Stomach (tissue), 8 donors: ENCODE measurements at regions not wholly inside any gene's neighbourhood (a gene's known extent, or its start where the extent isn't known, plus 50 kb on each side); places are given as distances from the start of the nearest gene placed in this dataset.

Experiments used
- DNase-seq, 2 donors: peaks; one replicate each; pipeline versions ENCODE4 v3.0.0 to v3.0.0-alpha.2; 2013 to 2019
- H3K27ac ChIP-seq, 5 donors: fragments of 200-600 bp in 4 of 5; sonication (generic) in 4 of 5; one replicate each; pipeline ENCODE4 v1.5.1; 2013 to 2019; ENCODE audit warnings: mild to moderate bottlenecking in 1 of 5, moderate library complexity in 1 of 5
- H3K27me3 ChIP-seq, 3 donors: fragments of 200-600 bp; sonication (generic); one replicate each; pipeline ENCODE4 v1.5.1; 2017 to 2019; ENCODE audit warnings: mixed run types in 1 of 3
- H3K36me3 ChIP-seq, 4 donors: fragments of 200-600 bp; sonication (generic); 1 replicate in 3 of 4; 2 replicates in 1 of 4; pipeline ENCODE4 v1.5.1; 2016 to 2019
- H3K4me1 ChIP-seq, 4 donors: fragments of 200-600 bp; sonication (generic); one replicate each; pipeline ENCODE4 v1.5.1; 2016 to 2019
- H3K4me3 ChIP-seq, 4 donors: fragments of 200-600 bp; sonication (generic) in 3 of 4; one replicate each; pipeline ENCODE4 v1.5.1; 2016 to 2019; ENCODE audit warnings: mild to moderate bottlenecking in 1 of 4
- H3K9me3 ChIP-seq, 4 donors: fragments of 200-600 bp; sonication (generic); one replicate each; pipeline ENCODE4 v1.5.1; 2016 to 2019
- EP300 ChIP-seq: sonication (generic); formaldehyde crosslinking; IDR thresholded peaks from one replicate; pipeline ENCODE4 v1.6.1; 2017; ENCODE audit warnings: antibody characterized with exemption
- POLR2A ChIP-seq, 4 donors: fragments of 450-650 bp; IDR thresholded peaks; one replicate each; pipeline ENCODE4 v1.6.1; 2016; ENCODE audit warnings: antibody characterized with exemption in 4 of 4, control low read depth in 2 of 4, mild to moderate bottlenecking in 1 of 4, moderate library complexity in 1 of 4
- POLR2AphosphoS5 ChIP-seq, 3 donors: sonication (generic); formaldehyde crosslinking; IDR thresholded peaks; one replicate each; pipeline ENCODE4 v1.6.1; 2016; ENCODE audit warnings: antibody characterized with exemption in 3 of 3
- WGBS, 5 donors: extraction: QIAGEN DNeasy Blood & Tissue Kit in 3 of 5; methylation state at CpG; one replicate each; pipeline versions ENCODE4 v1.1.5 to v1.1.7; 2013 to 2018; 5-methylcytosine and 5-hydroxymethylcytosine counted together
- intact Hi-C: fragments of 100-400 bp; cut with DNase I; formaldehyde crosslinking; loops from one replicate; pipeline ENCODE4 v1.15.1; 2023; ENCODE audit warnings: low total_unique reads
- TF ChIP-seq, protein P1 (sequence below), 7 experiments: fragments of 450-650 bp in 4 of 7; fragments of 200-600 bp in 3 of 7; sonication (generic) in 3 of 7; IDR thresholded peaks; one replicate each; pipeline ENCODE4 v1.5.1; 2016 to 2019; ENCODE audit warnings: antibody characterized with exemption in 7 of 7, control low read depth in 2 of 7, mild to moderate bottlenecking in 1 of 7
- donor health status: healthy with polysubstance abuse.
- donor health status: Bipolar disorder and iron deficiency.
- donor health status: healthy.

DNA sequence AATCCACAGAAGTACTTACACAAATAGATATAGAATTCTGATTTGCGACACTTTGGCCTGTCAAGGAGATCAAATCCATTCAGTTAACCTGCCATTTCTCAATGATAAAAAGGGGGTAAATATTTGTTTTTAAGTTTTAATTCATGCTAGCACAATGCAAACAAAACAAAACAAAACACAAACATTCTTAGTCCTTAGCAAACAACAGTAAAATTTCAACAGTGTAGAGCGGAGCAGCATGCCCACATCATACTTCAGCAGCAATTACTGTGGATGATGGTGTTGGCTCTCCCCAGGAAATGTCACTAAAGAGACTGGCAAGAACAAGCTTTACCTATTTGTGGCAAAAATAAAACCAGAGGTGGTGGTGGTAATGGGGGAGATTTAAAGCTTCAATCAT is 625.2 kb upstream of the PCDH20 start:
- Histone ChIP-seq H3K36me3 (no peaks in the 10 kb centered on the region), H3K27me3 (no peaks in the 10 kb centered on the region), H3K4me1 (no peaks in the 10 kb centered on the region), H3K27ac (no peak overlapping the region), H3K4me3 (no peak overlapping the region), H3K9me3 (peaks cover 0 to 2% (median 0%) of the 10 kb centered on the region in 4 donors)
- DNase-seq = no peak
- TF ChIP-seq, protein P1, sequence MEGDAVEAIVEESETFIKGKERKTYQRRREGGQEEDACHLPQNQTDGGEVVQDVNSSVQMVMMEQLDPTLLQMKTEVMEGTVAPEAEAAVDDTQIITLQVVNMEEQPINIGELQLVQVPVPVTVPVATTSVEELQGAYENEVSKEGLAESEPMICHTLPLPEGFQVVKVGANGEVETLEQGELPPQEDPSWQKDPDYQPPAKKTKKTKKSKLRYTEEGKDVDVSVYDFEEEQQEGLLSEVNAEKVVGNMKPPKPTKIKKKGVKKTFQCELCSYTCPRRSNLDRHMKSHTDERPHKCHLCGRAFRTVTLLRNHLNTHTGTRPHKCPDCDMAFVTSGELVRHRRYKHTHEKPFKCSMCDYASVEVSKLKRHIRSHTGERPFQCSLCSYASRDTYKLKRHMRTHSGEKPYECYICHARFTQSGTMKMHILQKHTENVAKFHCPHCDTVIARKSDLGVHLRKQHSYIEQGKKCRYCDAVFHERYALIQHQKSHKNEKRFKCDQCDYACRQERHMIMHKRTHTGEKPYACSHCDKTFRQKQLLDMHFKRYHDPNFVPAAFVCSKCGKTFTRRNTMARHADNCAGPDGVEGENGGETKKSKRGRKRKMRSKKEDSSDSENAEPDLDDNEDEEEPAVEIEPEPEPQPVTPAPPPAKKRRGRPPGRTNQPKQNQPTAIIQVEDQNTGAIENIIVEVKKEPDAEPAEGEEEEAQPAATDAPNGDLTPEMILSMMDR (IDR thresholded peaks at IDR 0.05) = no peak
- TF ChIP-seq EP300 (no peak), POLR2A (IDR thresholded peaks at IDR 0.05) (no peak), POLR2AphosphoS5 (IDR thresholded peaks at IDR 0.05) (no peak)
- intact Hi-C loops = no loop called here
- WGBS, 5 donors = 46 to 68% (median 61%) methylated on average over 2 of the region's 2 CpGs

- H3K27me3 ChIP-seq = no peaks in the 10 kb centered on the region
- intact Hi-C loops = no loop called here
- TF ChIP-seq POLR2AphosphoS5 (IDR thresholded peaks at IDR 0.05) (no peak), POLR2A (IDR thresholded peaks at IDR 0.05) (no peak), EP300 (no peak)
- TF ChIP-seq, protein P1 (IDR thresholded peaks at IDR 0.05) = no peak
- no peaks in the 10 kb centered on the region for H3K36me3 ChIP-seq
- WGBS, 5 donors = 59 to 92% (median 74%) methylated on average over 3 of the region's 3 CpGs
- H3K4me1 ChIP-seq = no peaks in the 10 kb centered on the region
- no peaks in the 10 kb centered on the region for H3K9me3 ChIP-seq
- no peak overlapping the region for H3K27ac ChIP-seq
- no peak for DNase-seq
- no peak overlapping the region for H3K4me3 ChIP-seq
These were observed 624.4 kb upstream of the PCDH20 start for GRCh38 chr13:62040078-62040477.

GRCh38 chr13:62038214-62038613 is 622.6 kb upstream of the PCDH20 start:
- Histone ChIP-seq H3K9me3 (no peaks in the 10 kb centered on the region), H3K4me3 (no peak overlapping the region), H3K27ac (no peak overlapping the region), H3K36me3 (no peaks in the 10 kb centered on the region), H3K27me3 (no peaks in the 10 kb centered on the region), H3K4me1 (no peaks in the 10 kb centered on the region)
- no peak for DNase-seq
- TF ChIP-seq EP300 (no peak), POLR2A (IDR thresholded peaks at IDR 0.05) (no peak), POLR2AphosphoS5 (IDR thresholded peaks at IDR 0.05) (no peak)
- TF ChIP-seq, protein P1 (IDR thresholded peaks at IDR 0.05) = no peak
- intact Hi-C loops = no loop called here
- WGBS, 5 donors = 26 to 70% (median 52%) methylated on average over 1 of the region's 1 CpG

- DNase-seq = no peak
- Histone ChIP-seq H3K4me1 (no peaks in the 10 kb centered on the region), H3K4me3 (no peak overlapping the region), H3K27me3 (no peaks in the 10 kb centered on the region), H3K27ac (no peak overlapping the region), H3K9me3 (no peaks in the 10 kb centered on the region), H3K36me3 (no peaks in the 10 kb centered on the region)
- 28 to 52% (median 41%) methylated on average over 2 of the region's 2 CpGs for WGBS, 5 donors
- TF ChIP-seq POLR2A (IDR thresholded peaks at IDR 0.05) (no peak), POLR2AphosphoS5 (IDR thresholded peaks at IDR 0.05) (no peak), EP300 (no peak)
- TF ChIP-seq, protein P1 (IDR thresholded peaks at IDR 0.05) = no peak
- intact Hi-C loops = no loop called here
These were observed 620.3 kb upstream of the PCDH20 start for GRCh38 chr13:62035981-62036380.
